Choroid plexus epithelial cell (primary cell): ENCODE measurements at regions not wholly inside any gene's neighbourhood (a gene's known extent, or its start where the extent isn't known, plus 50 kb on each side); places are given as distances from the start of the nearest gene placed in this dataset.

Source experiments
- DNase-seq: peaks from one replicate; pipeline ENCODE4 v3.0.0-alpha.2; 2010; ENCODE audit warnings: low read depth
- H3K4me3 ChIP-seq: 2 replicates; pipeline ENCODE4 v1.5.1; 2011; ENCODE audit warnings: low read depth, mild to moderate bottlenecking, control low read depth, low read length, moderate library complexity
- TF ChIP-seq, protein P1 (sequence below): conservative IDR thresholded peaks from 2 replicates; pipeline ENCODE4 v1.5.1; 2011; ENCODE audit warnings: low read depth, mild to moderate bottlenecking, control low read depth, inconsistent platforms, low read length, moderate library complexity

DNA sequence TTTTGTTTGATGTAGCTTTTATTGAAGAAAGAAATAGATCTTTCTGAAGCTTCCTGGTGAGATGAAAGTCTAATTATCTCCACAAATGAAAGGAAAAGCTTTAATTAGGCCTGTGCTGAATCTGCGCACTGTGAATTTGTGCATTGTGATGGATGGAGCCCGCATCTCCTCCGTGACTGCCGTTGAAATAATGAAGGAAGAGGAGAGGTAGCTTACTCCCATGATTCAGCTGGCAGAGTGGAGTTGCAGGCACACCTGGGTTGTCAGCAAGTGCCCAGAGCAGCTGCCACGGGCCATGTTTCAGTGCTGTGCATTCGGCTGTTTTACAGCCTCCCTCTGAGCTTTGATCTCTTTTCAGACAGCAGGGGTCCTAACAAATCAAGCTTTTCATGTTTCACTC lies 735.3 kb upstream of the TENM3 start:
- DNase-seq, result no peak
- TF ChIP-seq, protein P1, sequence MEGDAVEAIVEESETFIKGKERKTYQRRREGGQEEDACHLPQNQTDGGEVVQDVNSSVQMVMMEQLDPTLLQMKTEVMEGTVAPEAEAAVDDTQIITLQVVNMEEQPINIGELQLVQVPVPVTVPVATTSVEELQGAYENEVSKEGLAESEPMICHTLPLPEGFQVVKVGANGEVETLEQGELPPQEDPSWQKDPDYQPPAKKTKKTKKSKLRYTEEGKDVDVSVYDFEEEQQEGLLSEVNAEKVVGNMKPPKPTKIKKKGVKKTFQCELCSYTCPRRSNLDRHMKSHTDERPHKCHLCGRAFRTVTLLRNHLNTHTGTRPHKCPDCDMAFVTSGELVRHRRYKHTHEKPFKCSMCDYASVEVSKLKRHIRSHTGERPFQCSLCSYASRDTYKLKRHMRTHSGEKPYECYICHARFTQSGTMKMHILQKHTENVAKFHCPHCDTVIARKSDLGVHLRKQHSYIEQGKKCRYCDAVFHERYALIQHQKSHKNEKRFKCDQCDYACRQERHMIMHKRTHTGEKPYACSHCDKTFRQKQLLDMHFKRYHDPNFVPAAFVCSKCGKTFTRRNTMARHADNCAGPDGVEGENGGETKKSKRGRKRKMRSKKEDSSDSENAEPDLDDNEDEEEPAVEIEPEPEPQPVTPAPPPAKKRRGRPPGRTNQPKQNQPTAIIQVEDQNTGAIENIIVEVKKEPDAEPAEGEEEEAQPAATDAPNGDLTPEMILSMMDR, result no peak
- no peak overlapping the region for H3K4me3 ChIP-seq

DNA sequence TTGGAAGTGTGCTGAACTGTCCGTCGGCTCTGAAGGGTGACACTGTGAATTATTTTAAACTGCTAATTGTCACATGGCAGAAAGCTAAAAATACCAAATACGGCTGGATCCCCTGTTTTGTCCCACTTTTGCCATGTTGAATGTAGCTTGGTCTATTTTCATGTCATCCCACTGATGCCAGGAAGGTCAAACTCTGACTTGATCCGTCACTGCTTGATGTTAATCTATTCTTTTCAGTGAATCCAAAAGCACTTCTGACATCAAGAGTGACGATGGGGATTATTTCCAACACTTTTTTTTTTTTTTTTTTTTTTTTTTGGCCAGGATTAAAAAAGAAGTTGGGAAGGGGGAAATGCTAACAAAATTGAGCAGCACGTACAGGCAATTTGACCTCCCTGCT lies 734.6 kb upstream of the TENM3 start:
- TF ChIP-seq, protein P1, result no peak
- no peak overlapping the region for H3K4me3 ChIP-seq
- DNase-seq, result no peak

DNA sequence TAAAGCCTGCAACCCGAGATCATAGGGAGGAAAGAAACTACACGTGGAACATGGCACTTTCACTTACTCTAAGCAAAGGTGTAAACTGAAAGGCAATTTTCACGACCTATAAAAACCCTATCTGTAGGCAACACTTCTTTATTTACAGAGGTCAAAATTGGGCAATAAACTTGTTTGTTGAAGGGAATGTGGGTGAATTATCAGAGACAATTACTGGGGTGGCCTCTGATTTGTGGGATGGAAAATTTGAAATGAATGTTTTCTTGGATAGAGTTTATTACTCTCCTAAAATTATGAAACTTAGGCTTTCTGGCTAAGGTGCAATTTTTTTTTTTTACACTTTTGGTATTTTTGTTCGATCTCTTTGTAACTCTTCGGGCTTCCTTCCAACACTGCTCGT lies 734.1 kb upstream of the TENM3 start:
- TF ChIP-seq, protein P1, result no peak
- DNase-seq, result no peak
- H3K4me3 ChIP-seq, result no peak overlapping the region

DNA sequence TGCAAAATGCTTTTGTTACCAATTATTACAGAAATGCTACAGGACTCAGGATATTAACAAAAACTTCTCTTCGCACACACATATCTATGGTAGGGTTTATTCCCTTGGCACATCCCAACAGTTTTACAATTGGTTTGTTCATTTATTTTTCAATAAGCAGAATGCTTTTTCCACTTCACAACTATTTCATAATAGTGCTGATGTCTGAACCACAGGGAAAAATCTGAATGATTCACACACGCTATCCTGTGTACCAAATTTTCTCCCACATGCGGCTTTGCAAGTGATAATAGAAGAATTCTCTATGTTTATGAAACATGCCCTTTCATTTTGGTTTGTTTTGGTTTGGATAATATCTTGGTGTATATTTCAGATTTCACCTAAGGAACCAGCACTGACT lies 725.7 kb upstream of the TENM3 start:
- DNase-seq, result peak; percentile 79
- H3K4me3 ChIP-seq, result no peak overlapping the region
- TF ChIP-seq, protein P1, result no peak

DNA sequence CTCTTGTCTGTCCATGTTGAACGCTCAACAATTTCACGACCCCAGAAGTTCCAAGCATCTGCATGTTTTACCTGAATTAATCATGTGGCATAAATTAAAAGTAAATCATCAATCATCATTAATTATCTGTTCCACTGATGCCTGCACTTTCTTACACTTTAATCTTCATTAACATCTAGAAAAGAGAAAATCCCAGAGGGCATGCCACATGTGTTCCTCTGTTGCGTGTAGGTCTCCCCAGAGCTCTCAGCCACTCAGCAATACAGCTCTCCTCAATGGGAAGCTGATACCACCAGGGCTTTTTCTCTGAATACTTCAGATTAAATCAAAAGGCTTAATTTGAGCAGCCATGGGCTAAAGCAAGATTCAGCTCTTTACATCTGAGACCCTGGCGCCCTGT lies 722.4 kb upstream of the TENM3 start:
- TF ChIP-seq, protein P1, result no peak
- no peak overlapping the region for H3K4me3 ChIP-seq
- DNase-seq, result no peak

DNA sequence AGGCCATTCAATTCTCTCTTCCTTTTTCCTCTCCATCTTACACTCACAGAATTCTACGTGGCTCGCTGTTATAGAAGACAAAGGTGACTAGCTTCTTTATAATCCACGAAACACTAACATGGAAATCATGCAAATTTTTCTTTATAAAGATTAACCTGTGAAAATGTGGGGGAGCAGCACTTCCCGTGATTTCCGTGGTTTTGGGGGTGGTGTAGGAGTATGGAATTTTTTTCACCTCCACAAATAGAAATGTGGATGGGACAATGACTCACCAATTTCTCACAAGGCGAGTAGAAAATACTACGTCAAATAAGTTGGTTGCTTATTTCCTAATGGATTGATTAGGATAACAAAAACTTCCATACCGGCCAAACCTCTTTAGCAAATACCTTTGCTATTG lies 719.2 kb upstream of the TENM3 start:
- no peak for DNase-seq
- H3K4me3 ChIP-seq, result no peak overlapping the region
- TF ChIP-seq, protein P1, result no peak

DNA sequence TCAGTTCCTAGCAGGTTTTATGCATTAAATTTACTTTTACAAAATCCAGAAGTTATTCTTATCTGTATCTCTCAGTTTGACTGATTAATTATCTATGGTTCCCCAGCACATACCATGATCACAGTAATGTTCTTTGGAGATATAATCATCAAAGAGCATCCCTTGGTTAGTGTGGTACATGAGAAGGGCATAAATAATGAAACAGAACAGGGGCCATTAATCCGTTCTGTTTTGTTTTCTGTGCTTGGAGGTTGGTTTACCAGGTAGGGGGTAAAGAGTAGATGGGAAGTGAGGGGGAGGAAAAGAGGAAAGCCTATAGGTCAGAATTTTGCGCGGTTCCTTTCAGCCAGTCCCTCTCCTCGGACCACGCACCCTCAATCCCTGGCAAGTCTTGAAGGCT lies 718.7 kb upstream of the TENM3 start:
- no peak overlapping the region for H3K4me3 ChIP-seq
- TF ChIP-seq, protein P1, result no peak
- DNase-seq, result no peak
